ENCODE measurements at regions not wholly inside any gene's neighbourhood (a gene's known extent, or its start where the extent isn't known, plus 50 kb on each side); places are given as distances from the start of the nearest gene placed in this dataset.
A peak's percentile ranks its signal among the peaks of the same experiment; 100 is the strongest.

DNA sequence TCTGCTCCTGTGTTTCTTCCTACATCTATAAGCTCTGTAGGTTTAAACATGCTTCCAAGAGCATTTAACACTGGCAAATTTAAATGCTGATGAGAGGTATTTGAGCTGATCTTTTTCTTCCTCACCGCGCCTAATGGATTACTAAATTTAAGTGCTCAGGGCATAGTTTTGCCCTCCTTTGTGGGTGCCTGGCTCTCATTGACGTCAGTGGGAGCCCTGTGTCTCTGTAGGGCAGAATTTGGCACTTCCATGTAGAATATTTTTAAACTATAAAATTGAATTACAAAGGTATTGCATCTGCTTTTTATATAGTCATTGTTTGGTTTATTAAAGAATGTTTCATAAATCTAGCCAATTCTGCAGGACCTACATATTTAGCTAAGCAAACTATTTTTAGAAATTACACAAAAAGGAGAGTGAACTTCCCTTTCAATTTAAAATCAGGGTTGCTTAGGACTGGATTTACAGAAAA, 444.8 kb downstream of the AEBP2 start:
- DNase-seq, result no peak

DNA sequence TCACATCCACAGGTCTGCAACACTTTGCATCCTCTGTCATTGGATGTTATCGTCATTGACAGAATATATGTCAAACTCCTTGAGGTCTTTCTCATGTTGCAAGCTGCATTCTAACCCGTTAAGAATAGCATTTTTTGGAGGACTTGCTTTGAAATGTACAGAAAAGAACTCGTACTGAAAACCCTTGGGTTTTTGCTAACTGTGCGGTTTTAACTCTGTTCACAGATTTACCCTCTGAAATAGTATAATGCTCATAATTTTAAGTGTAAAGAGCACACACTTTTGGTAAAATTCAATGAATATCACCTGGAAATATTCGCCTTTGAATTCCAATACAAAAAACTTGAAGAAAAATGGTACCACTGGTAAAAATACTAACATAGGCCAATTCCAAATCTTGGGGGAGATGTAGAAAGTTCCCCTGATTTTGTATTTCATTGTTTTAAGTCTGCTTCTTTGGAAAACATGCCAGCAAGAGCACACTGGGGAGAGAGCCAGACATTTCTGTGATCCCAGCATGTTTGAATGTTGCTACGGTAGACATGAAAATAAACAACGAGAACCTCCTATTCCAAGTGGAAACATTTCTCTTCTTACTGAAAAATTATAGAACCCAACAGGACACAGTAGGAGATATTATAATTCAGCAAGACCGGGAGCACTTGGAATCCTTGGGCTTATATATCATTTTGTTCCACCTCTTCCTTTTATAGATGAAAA, 446.0 kb downstream of the AEBP2 start:
- no peak for DNase-seq

DNA sequence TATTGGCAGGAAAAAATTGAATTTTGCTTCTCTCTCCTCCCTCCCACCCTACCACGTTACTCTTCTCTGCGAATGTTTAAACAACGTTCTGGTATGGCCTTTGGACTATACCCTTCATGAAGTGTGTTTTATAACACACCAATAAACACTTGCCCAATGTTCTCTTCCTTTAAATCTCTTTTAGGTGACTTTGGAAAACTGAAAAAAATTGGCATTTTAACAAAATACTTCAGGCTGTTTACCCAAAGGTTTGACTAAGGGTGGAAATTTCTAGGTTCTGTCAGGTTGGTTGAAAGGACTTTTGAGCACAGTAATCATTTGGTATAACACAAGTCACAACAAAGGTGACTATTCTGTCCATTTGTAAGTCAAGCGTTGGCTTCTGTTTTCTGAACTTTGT, 446.8 kb downstream of the AEBP2 start:
- no peak for DNase-seq

- no peak for DNase-seq
Measured at GRCh38 chr12:19886639-19887064, 447.4 kb downstream of the AEBP2 start.

- no peak for DNase-seq
Measured at GRCh38 chr12:19890024-19890423, 450.7 kb downstream of the AEBP2 start.

DNA sequence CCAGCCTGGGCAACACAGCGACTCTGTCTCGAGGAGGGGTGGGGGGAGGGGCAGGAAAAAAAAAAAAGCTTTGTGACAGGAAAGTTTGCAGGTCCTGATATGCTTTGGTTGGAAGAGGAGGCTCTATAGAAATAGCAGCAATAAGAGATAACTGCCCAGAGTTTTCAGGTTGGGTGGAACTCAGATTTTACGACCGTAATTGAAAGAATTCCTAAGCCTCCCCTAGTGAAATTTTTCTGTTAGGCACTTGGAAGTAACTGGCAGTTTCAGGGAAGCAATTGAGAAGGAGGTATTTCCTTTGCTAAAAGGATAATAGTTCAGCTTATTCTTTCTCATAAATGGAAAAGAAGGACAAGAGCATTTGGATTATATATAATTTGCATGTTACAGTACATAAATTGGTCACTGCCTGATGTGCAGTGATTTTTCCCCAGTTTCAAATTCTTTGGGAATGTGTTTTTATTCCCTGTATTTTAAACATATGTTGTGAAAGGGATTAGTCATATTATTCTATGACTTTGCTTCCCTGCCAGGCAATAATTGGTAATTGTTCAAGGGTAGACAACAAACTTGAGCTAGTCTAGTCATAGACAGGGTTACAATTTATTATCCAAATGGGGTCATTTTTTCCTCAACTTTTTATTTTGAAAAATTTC, 452.8 kb downstream of the AEBP2 start:
- DNase-seq, result no peak

DNA sequence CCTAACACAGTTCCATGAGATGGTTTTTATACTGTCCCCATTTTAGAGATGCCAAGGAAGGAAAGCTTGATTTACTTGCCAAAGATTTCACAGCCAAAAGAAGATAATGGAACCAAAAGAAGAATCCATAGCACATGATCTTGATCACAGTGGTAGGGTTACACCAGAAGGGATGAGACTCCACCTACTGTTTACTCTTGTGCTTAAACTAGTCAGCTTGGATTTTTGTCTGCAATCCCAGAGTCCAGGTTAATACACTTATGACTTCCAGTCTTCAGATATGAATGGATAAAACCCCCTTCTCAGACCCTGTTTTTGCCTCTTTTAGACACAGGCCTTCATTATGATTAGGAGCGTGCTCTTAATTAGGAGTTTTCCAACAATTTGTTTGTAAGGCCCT, 454.2 kb downstream of the AEBP2 start:
- no peak for DNase-seq

DNA sequence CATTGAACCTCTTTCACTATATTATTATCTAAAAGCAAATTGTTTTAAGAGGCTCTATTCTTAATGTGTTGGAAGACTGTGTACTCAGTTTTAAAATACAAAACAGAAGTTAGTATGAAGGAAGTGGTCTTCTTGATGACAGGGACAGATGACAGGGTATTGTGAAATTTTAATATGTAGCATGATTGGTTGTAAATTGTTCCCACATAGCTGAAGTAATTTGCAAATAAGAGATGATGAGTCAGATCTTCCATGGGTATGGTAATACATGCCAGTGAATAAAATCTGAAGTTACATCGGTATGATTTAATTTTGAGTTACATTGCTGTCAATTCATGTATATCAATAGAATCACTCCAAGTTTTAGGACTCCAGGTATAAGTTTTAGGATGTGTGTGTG, 454.8 kb downstream of the AEBP2 start:
- DNase-seq, result no peak

DNA sequence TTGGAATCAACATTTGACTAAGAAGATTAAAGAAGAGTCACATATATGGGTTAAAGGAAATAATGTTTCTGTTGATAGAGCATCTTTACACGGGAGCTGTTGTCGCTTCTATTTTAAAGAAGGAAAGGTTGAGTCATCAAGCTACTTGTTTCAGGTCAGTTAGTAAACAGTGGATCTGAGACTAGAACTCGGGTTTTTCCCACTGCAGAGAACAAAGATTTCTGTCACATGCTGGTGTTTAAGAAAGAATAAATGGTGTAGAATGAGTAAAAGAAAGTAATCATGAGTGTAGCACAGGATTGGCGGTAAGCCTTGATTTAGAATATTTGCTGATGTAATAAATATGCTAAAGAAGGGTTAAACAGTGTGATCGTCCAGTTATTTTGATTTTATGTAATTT, 455.5 kb downstream of the AEBP2 start:
- no peak for DNase-seq

GRCh38 chr12:19895246-19896020, 456.1 kb downstream of the AEBP2 start:
- no peak for DNase-seq

DNA sequence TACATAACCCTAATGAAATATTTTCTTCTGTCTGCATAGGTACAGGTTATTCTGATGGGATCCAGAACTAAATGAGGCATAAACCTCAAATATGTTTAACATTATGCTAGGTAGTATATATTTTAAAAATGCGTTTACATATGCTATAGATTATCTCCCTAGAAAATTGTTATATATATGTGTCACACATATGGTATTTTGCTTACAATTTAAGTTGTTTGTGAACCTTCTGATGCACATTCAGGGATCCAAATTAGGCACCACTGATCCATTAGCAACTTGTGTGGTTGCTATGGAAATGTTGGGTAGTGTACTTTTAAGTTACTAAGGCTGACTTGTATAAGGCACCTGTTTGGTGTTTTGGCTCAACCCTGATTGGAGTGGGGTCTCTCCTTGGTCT, 456.7 kb downstream of the AEBP2 start:
- DNase-seq, result no peak

GRCh38 chr12:19896534-19896933, 457.2 kb downstream of the AEBP2 start:
- no peak for DNase-seq

GRCh38 chr12:19897900-19898408, 458.7 kb downstream of the AEBP2 start:
- DNase-seq, result no peak

GRCh38 chr12:19901841-19902240, 462.5 kb downstream of the AEBP2 start:
- no peak for DNase-seq

- no peak for DNase-seq
Measured at GRCh38 chr12:19904819-19905218, 463.5 kb upstream of the PDE3A start.

DNA sequence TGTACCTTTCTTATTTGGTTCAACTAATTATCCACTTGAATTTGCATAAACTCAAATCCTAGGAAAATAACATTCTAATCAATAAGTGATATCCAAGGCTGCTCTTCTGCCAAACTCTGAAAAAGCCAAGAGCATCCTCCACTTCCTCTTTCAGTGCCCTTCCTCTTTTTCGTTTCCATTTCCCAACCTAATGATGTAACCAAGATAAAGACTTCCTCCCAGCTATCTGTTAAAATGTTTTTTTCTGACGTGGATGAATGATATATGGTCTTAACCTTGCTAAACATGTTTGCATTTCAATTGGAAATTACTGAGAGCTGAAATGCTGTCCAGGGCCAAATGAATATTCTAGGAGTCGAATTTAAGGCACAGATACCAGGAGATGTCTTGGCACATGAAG, 459.5 kb upstream of the PDE3A start:
- DNase-seq, result peak; percentile 6

- no peak for DNase-seq
Measured at GRCh38 chr12:19909418-19909817, 458.9 kb upstream of the PDE3A start.

- no peak for DNase-seq
Measured at GRCh38 chr12:19910681-19911080, 457.7 kb upstream of the PDE3A start.

DNA sequence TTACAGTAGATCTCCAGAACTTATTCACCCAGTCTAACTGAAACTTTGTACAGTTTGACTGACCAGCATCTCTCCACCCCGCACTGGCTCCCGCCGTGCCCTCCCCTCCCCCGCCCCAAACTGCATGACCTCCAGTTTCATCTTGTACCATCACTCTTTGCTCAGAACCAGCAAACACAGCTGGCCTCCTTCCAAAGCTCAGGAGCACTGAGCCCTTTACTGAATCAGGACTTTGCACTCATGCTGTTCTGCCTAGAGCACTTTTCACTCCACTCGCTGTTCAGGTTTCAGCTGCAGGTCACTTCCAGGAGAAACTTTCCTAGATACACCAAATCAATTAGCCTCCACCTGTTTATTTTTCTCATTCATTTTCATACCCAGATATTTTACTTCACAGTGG, 455.3 kb upstream of the PDE3A start:
- DNase-seq, result no peak

DNA sequence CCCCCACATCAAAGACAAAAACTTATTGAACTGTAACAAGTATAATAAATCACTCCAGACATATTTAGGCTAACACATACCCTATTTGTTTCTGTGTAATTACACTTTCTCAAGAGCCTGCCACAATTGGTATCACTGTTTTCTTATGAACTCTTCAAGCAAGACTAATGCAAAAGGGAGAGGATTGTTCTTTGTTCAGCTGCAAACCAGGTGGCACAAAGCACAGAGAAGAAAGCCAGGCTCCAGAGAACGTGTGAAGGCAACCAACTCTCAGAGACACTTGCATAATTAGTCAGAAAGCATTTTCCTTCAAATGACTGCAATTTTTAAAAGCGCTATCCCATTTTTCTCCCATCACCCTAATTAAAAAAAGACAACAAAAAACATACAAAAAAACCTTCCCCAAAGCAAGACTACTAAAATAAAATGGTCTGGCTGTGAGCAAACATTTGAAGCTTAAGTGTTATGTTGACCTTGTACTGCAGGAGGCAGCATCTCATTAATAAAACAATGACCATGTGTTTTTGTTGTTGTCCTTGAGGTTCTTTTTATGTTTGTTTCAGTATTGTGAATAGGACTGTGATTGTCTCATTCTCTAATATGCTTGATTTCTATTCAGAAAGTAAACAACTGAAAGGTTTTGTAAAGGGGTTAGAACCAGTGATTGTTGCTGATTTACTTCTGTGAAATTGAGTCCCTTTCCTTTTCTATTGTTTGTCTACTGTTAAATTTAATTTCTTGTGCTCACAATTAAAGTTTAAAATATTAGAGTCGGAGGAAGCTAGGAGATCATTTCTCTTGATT, 452.7 kb upstream of the PDE3A start:
- DNase-seq, result no peak

GRCh38 chr12:19916196-19916753, 452.1 kb upstream of the PDE3A start:
- no peak for DNase-seq

DNA sequence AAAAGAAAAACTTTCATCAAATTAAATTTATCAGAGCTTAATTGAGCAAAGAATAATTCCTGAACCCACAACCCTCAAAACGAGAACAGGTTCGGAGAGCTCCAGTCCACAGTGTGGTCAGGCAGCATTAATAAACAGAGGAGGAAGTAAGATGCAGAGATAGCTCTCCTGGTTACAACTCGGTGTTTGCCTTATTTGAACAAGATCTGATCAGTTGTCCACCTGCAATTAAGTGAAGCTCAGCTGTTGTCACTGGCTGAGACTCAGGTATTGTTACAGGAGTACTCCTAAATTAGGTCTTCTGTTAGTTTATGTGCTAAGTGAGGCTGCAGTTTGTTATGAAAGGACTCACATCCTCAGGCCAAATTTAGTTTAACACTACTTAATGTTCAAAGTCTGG, 451.4 kb upstream of the PDE3A start:
- no peak for DNase-seq
